Small intestine (tissue), 7 donors: ENCODE measurements at regions not wholly inside any gene's neighbourhood (a gene's known extent, or its start where the extent isn't known, plus 50 kb on each side); places are given as distances from the start of the nearest gene placed in this dataset.

ENCODE experiments used
- DNase-seq, 2 donors: peaks; one replicate each; pipeline versions ENCODE4 v3.0.0 to v3.0.0-alpha.2; 2013
- FAIRE-seq: peaks from 2 replicates; lab custom pipeline; 2012; peaks lifted over from hg19 to GRCh38; lab: Jason Lieb, UNC
- H3K27ac ChIP-seq, 3 donors: one replicate each; pipeline ENCODE4 v1.5.1; 2013; ENCODE audit warnings: low read length in 2 of 3, mild to moderate bottlenecking in 2 of 3, control low read depth in 1 of 3, inconsistent platforms in 1 of 3, low read depth in 1 of 3, moderate library complexity in 1 of 3
- H3K27me3 ChIP-seq, 3 donors: one replicate each; pipeline ENCODE4 v1.6.1; 2013; ENCODE audit warnings: low read length in 3 of 3, inconsistent platforms in 1 of 3; ENCODE audit not compliant: control insufficient read depth in 3 of 3, insufficient read depth in 3 of 3
- H3K36me3 ChIP-seq, 3 donors: one replicate each; pipeline ENCODE4 v1.6.1; 2013; ENCODE audit warnings: low read length in 3 of 3, inconsistent platforms in 1 of 3, low read depth in 1 of 3, mild to moderate bottlenecking in 1 of 3, moderate library complexity in 1 of 3; ENCODE audit not compliant: control insufficient read depth in 3 of 3, insufficient read depth in 2 of 3
- H3K4me1 ChIP-seq, 3 donors: one replicate each; pipeline ENCODE4 v1.6.1; 2013; ENCODE audit warnings: low read length in 2 of 3, inconsistent platforms in 1 of 3, low read depth in 1 of 3, mild to moderate bottlenecking in 1 of 3, moderate library complexity in 1 of 3; ENCODE audit not compliant: control insufficient read depth in 3 of 3, insufficient read depth in 2 of 3
- H3K4me3 ChIP-seq, 3 donors: one replicate each; pipeline ENCODE4 v1.5.1; 2013; ENCODE audit warnings: low read length in 3 of 3, control low read depth in 1 of 3, inconsistent platforms in 1 of 3, low read depth in 1 of 3, mild to moderate bottlenecking in 1 of 3, moderate library complexity in 1 of 3
- H3K9me3 ChIP-seq, 2 donors: one replicate each; pipeline ENCODE4 v1.6.1; 2013; ENCODE audit warnings: low read depth in 1 of 2, low read length in 1 of 2; ENCODE audit not compliant: control insufficient read depth in 2 of 2, insufficient read depth in 1 of 2
- WGBS, 3 donors: extraction: QIAGEN DNeasy Blood & Tissue Kit; methylation state at CpG; one replicate each; pipeline ENCODE4 v1.1.7; 2013; 5-methylcytosine and 5-hydroxymethylcytosine counted together
- donor health status: healthy with polysubstance abuse.
- donor health status: control.
- donor health status: control.
- donor health status: Bipolar disorder and iron deficiency.
- donor health status: healthy.

DNA sequence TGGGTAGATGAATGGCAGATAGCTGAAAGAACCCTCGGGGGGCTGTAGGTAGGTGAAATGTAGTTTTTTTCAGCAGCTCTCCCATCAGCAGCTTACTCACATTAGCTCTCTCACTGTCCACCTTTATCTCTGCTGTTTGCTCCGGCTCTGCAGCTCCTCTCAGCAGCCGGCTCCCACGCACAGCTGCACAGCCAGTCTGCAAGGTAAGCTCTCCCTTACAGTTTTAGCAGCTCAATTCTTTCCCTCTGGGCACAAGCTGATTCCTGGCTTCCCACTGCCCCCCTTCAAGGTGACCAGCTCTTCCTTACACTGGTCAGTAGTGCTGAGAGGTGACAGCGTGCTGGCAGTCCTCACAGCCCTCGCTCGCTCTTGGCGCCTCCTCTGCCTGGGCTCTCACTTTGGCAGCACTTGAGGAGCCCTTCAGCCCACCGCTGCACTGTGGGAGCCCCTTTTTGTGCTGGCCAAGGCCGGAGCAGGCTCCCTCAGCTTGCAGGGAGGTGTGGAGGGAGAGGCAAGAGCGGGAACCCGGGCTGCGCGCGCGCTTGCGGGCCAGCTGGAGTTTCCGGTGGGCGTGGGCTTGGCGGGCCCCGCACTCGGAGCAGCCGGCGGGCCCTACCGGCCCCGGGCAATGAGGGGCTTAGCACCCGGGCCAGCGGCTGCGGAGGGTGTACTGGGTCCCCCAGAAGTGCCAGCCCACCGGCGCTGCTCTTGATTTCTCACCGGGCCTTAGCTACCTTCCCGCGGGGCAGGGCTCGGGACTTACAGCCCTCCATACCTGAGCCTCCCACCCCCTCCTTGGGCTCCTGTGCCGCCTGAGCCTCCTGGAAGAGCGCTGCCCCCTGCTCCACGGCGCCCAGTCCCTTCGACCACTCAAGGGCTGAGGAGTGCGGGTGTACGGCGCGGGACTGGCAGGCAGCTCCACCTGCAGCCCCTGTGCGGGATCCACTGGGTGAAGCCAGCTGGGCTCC lies 393.6 kb downstream of the CENPC start:
- DNase-seq (no peak), FAIRE-seq (no peak)
- H3K27ac ChIP-seq = no peak overlapping the region
- WGBS, 3 donors = 76 to 83% (median 82%) methylated on average over 25 to 45 of the region's 45 CpGs
- H3K4me1 ChIP-seq = no peaks in the 10 kb centered on the region
- H3K9me3 ChIP-seq = peaks cover 0 to 2% of the 10 kb centered on the region in 2 donors
- no peaks in the 10 kb centered on the region for H3K36me3 ChIP-seq
- H3K4me3 ChIP-seq = no peak overlapping the region
- peaks cover 0 to 4% (median 0%) of the 10 kb centered on the region in 3 donors for H3K27me3 ChIP-seq

DNA sequence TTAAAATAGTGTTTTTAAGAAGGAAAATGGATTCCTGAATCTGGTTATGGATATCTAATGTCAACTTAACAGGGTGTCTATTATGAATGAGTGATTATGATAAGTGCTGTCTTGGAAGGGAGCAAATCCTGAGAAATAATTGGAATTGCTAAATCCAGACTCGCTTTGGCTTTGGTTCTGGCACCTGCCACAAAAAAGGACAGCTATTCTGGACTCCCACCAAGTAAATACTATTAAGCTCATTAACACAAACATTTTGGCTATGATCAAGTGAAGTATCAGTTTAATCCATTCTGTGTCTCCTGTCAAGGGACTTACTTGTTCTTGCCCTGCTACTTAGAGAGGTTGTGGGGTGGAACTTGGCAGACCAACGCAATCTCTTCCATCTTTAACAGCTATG lies 403.7 kb downstream of the CENPC start:
- 42 to 70% (median 60%) methylated on average over 2 of the region's 2 CpGs for WGBS, 3 donors

DNA sequence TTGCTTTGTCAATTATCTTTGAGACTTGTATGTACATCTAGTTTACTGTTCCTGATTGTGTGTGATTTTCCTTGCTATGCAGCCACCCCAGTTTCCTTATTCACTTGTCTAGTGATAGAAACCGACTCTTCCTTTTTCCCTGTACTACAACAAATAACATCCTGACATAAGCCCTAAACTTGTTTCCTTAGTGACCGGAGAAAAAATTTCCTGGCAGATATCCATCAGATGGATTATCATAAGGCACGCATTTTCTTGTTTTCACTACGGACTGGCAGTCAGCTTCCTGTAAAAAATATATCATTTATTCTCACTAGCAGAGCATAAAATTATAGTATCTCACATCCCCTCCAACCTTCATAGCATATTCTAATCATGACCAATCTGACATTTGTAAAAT lies 410.7 kb downstream of the CENPC start:
- Histone ChIP-seq H3K9me3 (no peaks in the 10 kb centered on the region), H3K27me3 (no peaks in the 10 kb centered on the region), H3K4me1 (no peaks in the 10 kb centered on the region), H3K27ac (no peak overlapping the region), H3K4me3 (no peak overlapping the region), H3K36me3 (no peaks in the 10 kb centered on the region)
- FAIRE-seq (no peak), DNase-seq (no peak)
- WGBS, 3 donors = 42 to 70% (median 56%) methylated on average over 4 of the region's 4 CpGs

More for the DNA sequence above, 403.7 kb downstream of the CENPC start:
- H3K27me3 ChIP-seq = no peaks in the 10 kb centered on the region
- FAIRE-seq (no peak), DNase-seq (no peak)
- no peaks in the 10 kb centered on the region for H3K9me3 ChIP-seq
- no peaks in the 10 kb centered on the region for H3K36me3 ChIP-seq
- no peak overlapping the region for H3K27ac ChIP-seq
- H3K4me1 ChIP-seq = no peaks in the 10 kb centered on the region
- H3K4me3 ChIP-seq = no peak overlapping the region

DNA sequence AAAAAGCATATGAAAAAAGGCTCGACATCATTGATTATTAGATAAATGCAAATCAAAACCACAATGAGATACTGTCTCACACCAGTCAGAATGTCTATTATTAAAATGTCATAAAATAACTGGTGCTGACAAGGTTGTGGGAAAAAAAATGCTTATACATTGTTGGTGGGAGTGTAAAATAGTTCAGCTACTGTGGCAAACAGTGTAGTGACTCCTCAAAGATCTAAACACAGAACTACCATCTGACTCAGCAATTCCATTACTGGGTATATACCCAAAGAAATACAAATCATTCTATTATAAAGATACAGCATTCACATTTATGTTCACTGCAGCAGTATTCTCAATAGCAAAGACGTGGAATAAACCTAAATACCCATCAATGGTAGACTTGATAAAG lies 412.1 kb downstream of the CENPC start:
- DNase-seq = no peak
- no peaks in the 10 kb centered on the region for H3K27me3 ChIP-seq
- no peaks in the 10 kb centered on the region for H3K36me3 ChIP-seq
- H3K4me1 ChIP-seq = no peaks in the 10 kb centered on the region
- FAIRE-seq = no peak
- H3K27ac ChIP-seq = no peak overlapping the region
- H3K4me3 ChIP-seq = no peak overlapping the region
- WGBS, 3 donors = 64 to 81% (median 66%) methylated on average over 2 of the region's 2 CpGs
- no peaks in the 10 kb centered on the region for H3K9me3 ChIP-seq

DNA sequence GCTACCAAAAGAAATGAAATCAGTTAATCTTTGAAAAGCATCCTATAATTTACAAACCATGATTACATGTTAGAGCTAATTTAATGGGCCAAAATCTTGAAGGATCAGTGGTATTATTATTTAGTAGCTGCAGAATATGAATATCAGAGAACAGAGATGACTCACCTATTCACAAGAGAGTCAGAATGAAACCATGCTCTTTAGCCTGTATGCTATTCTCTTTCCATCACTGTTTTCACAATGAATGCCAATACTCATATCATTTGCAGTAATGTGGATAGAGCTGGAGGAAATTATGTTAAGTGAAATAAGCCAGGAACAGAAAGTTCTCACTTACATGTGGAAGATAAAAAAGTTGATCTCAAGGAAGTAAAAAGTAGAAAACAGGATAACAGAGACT lies 414.1 kb downstream of the CENPC start:
- no peaks in the 10 kb centered on the region for H3K9me3 ChIP-seq
- no peak overlapping the region for H3K27ac ChIP-seq
- no peaks in the 10 kb centered on the region for H3K27me3 ChIP-seq
- no peaks in the 10 kb centered on the region for H3K36me3 ChIP-seq
- H3K4me3 ChIP-seq = no peak overlapping the region
- DNase-seq (no peak), FAIRE-seq (no peak)
- no peaks in the 10 kb centered on the region for H3K4me1 ChIP-seq

DNA sequence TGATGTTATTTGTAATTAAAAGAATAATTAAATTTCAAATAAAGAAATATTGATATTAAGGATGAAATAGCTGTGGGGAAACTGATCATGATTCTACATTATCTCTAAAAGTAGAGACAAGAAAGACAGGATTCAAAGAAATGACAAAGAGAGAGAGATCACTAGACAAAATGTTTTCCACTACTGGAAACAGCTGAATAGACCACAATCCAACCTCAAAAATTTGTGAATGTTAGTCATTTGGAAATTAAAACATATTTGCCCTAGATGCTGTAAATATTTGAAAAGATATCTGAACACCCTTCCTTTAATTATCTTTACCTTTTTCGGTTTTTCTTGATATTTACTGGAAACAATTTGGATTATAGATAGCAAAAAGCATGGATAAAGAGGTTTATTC lies 414.9 kb downstream of the CENPC start:
- no peak for DNase-seq
- H3K27ac ChIP-seq = no peak overlapping the region
- H3K27me3 ChIP-seq = no peaks in the 10 kb centered on the region
- H3K36me3 ChIP-seq = no peaks in the 10 kb centered on the region
- WGBS, 3 donors = 28 to 55% (median 40%) methylated on average over 1 of the region's 1 CpG
- no peaks in the 10 kb centered on the region for H3K4me1 ChIP-seq
- FAIRE-seq = no peak
- H3K4me3 ChIP-seq = no peak overlapping the region
- no peaks in the 10 kb centered on the region for H3K9me3 ChIP-seq

DNA sequence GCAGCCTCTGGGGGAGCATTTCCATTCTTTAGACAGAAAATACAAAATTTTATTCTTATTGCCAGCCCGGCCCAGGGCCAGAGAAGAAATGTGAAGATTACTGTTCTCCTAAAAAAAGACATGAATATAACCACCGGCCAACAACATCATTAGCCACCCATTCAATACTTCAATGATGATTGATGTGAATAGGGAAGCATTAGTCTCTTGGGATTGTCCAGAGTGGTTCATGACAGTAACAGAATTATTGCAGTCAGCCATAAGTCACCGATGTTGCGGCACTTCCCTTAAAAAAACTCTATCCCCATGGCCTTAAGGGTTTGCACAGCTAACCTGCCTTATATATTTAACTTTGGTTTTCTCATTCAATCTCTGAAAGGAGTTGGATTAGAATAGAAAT lies 418.7 kb downstream of the CENPC start:
- 85 to 94% (median 90%) methylated on average over 4 of the region's 4 CpGs for WGBS, 3 donors
- H3K36me3 ChIP-seq = no peaks in the 10 kb centered on the region
- no peak overlapping the region for H3K4me3 ChIP-seq
- no peak for FAIRE-seq
- no peak overlapping the region for H3K27ac ChIP-seq
- no peak for DNase-seq
- H3K27me3 ChIP-seq = no peaks in the 10 kb centered on the region
- H3K4me1 ChIP-seq = no peaks in the 10 kb centered on the region
- no peaks in the 10 kb centered on the region for H3K9me3 ChIP-seq

DNA sequence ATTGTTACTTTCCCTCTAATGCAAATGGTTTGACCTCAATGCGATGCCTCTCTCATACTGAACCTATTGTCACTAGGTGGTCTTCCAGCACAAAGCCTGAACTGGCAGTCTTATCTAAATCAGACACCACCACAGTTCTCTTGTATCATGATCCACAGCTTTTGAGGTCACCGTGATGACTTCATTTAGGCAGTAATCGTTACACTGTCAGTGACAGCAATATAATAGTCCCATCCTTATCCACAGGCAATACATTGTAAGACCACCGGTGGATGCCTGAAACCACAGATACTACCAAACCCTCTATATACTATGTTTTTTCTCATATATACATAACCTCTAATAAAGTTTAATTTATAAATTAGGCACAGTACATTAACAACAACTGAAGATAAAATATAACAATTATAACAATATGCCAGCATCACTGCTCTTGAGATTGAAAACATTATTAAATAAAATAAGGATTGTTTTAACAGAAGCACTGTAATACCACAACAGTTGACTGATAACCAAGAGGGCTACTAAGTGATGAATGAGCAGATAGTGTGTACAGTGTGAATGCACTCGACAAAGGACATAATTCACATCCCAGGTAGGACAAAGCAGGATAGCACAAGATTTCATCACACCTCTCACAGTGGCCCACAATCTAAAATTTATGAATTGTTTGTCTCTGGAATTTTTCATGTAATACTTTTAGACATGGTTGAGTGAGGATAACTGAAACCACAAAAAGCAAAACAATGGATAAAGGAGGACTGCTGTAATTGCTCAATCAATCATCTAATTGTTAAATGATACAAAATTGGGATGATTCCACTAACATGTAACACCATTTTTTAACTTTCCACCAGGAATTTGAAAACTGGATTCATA lies 419.4 kb downstream of the CENPC start:
- Histone ChIP-seq H3K4me1 (no peaks in the 10 kb centered on the region), H3K4me3 (no peak overlapping the region), H3K27ac (no peak overlapping the region), H3K36me3 (no peaks in the 10 kb centered on the region), H3K9me3 (no peaks in the 10 kb centered on the region), H3K27me3 (no peaks in the 10 kb centered on the region)
- no peak for FAIRE-seq
- DNase-seq = no peak
- WGBS, 3 donors = 63 to 86% (median 73%) methylated on average over 5 of the region's 5 CpGs
